IMR-90 (cell line): ENCODE measurements at regions not wholly inside any gene's neighbourhood (a gene's known extent, or its start where the extent isn't known, plus 50 kb on each side); places are given as distances from the start of the nearest gene placed in this dataset.

Experiments used
- ATAC-seq: fragments of 200-7000 bp; cut with Tn5 transposase; 2 replicates; pipeline ENCODE4 v1.9.1; 2020; ENCODE audit warnings: low read depth, mild to moderate bottlenecking, moderate library complexity
- BruUV-seq: library from RNA; stranded (reverse); fragments of 400-500 nt; replicated peaks from 2 replicates; lab custom pipeline; 2021; lab: Mats Ljungman, UMichigan
- CTCF ChIA-PET: fragments of 300-600 bp; formaldehyde crosslinking; extraction: SDS; loops from one replicate; lab custom pipeline; 2021; ENCODE audit warnings: antibody characterized with exemption; lab: Yijun Ruan, JAX
- POLR2A ChIA-PET: fragments of 300-600 bp; sonication (Branson Sonifier 250); formaldehyde crosslinking; loops from one replicate; lab custom pipeline; 2022; ENCODE audit warnings: antibody characterized with exemption; ENCODE audit not compliant: unreplicated experiment; lab: Charles Lee
- DNase-seq: peaks from one replicate; pipeline ENCODE4 v3.0.0; 2013
- H2AFZ ChIP-seq: replicated peaks from 2 replicates; pipeline ENCODE3; 2013; ENCODE audit warnings: low read length, mild to moderate bottlenecking; ENCODE audit not compliant: poor library complexity
- H2AK5ac ChIP-seq: 2 replicates; pipeline ENCODE4 v1.6.1; 2013; ENCODE audit warnings: low read depth, low read length, inconsistent platforms
- H2AK9ac ChIP-seq: replicated peaks from 2 replicates; pipeline ENCODE3; 2013; ENCODE audit warnings: mild to moderate bottlenecking, low read depth, low read length, moderate library complexity; ENCODE audit not compliant: poor library complexity
- H2BK120ac ChIP-seq: 2 replicates; pipeline ENCODE4 v1.6.1; 2013; ENCODE audit warnings: low read depth, low read length, inconsistent platforms
- H2BK15ac ChIP-seq: 3 replicates; pipeline ENCODE4 v1.6.1; 2013; ENCODE audit warnings: low read depth, low read length, inconsistent platforms
- H2BK20ac ChIP-seq: 2 replicates; pipeline ENCODE4 v1.6.1; 2013; ENCODE audit warnings: low read depth, mild to moderate bottlenecking, inconsistent platforms, low read length, moderate library complexity
- H2BK5ac ChIP-seq: 2 replicates; pipeline ENCODE4 v1.6.1; 2013; ENCODE audit warnings: mild to moderate bottlenecking, low read depth, low read length, inconsistent platforms; ENCODE audit not compliant: poor library complexity, severe bottlenecking
- H3K14ac ChIP-seq: replicated peaks from 2 replicates; pipeline ENCODE4 v1.6.1; 2013; ENCODE audit warnings: low read depth, low read length, inconsistent platforms
- H3K18ac ChIP-seq: 2 replicates; pipeline ENCODE4 v1.6.1; 2013; ENCODE audit warnings: low read depth, low read length, control low read depth
- H3K23ac ChIP-seq: 2 replicates; pipeline ENCODE4 v1.6.1; 2013; ENCODE audit warnings: low read depth, low read length, inconsistent platforms
- H3K27ac ChIP-seq: 2 replicates; pipeline ENCODE4 v1.5.1; 2013; ENCODE audit warnings: mild to moderate bottlenecking, control low read depth, low read length; ENCODE audit not compliant: insufficient read depth
- H3K27me3 ChIP-seq: 2 replicates; pipeline ENCODE4 v1.6.1; 2013; ENCODE audit warnings: low read length; ENCODE audit not compliant: control insufficient read depth, insufficient read depth
- H3K36me3 ChIP-seq: 2 replicates; pipeline ENCODE4 v1.6.1; 2013; ENCODE audit warnings: low read length, mixed read lengths; ENCODE audit not compliant: control insufficient read depth, insufficient read depth
- H3K4ac ChIP-seq: 2 replicates; pipeline ENCODE4 v1.6.1; 2013; ENCODE audit warnings: low read depth, low read length, inconsistent platforms
- H3K4me1 ChIP-seq: 2 replicates; pipeline ENCODE4 v1.6.1; 2013; ENCODE audit warnings: low read length, mixed read lengths; ENCODE audit not compliant: control insufficient read depth, insufficient read depth
- H3K4me2 ChIP-seq: 2 replicates; pipeline ENCODE4 v1.6.1; 2013; ENCODE audit warnings: low read depth, mild to moderate bottlenecking, control low read depth, low read length, moderate library complexity
- H3K4me3 ChIP-seq: 2 replicates; pipeline ENCODE4 v1.5.1; 2013; ENCODE audit warnings: low read depth, mild to moderate bottlenecking, control low read depth, low read length, moderate library complexity; ENCODE audit not compliant: insufficient read depth
- H3K56ac ChIP-seq: 2 replicates; pipeline ENCODE4 v1.6.1; 2013; ENCODE audit warnings: low read length, inconsistent platforms; ENCODE audit not compliant: insufficient read depth; ENCODE audit errors: extremely low read depth
- H3K79me1 ChIP-seq, 2 experiments: 2 replicates each; pipeline ENCODE4 v1.6.1; 2013; ENCODE audit warnings: low read length in 2 of 2, inconsistent platforms in 1 of 2, low read depth in 1 of 2
- H3K9ac ChIP-seq: 2 replicates; pipeline ENCODE4 v1.6.1; 2013; ENCODE audit warnings: low read depth, low read length, control low read depth
- H3K9me1 ChIP-seq: 2 replicates; pipeline ENCODE4 v1.6.1; 2013; ENCODE audit warnings: low read length, inconsistent platforms; ENCODE audit not compliant: insufficient read depth
- H3K9me3 ChIP-seq: 2 replicates; pipeline ENCODE4 v1.6.1; 2013; ENCODE audit warnings: low read length; ENCODE audit not compliant: control insufficient read depth, insufficient read depth
- H4K20me1 ChIP-seq: 2 replicates; pipeline ENCODE4 v1.6.1; 2013; ENCODE audit warnings: low read length, inconsistent platforms; ENCODE audit not compliant: insufficient read depth
- H4K5ac ChIP-seq: 2 replicates; pipeline ENCODE4 v1.6.1; 2013; ENCODE audit warnings: mild to moderate bottlenecking, low read depth, low read length, control low read depth
- H4K8ac ChIP-seq, 2 experiments: 2 replicates each; pipeline ENCODE4 v1.6.1; 2013; ENCODE audit warnings: low read depth in 2 of 2, low read length in 2 of 2, control low read depth in 1 of 2, inconsistent platforms in 1 of 2
- H4K91ac ChIP-seq: 2 replicates; pipeline ENCODE4 v1.6.1; 2013; ENCODE audit warnings: low read depth, low read length, inconsistent platforms; ENCODE audit not compliant: insufficient read depth
- CEBPB ChIP-seq: IDR thresholded peaks from 2 replicates; pipeline ENCODE4 v1.6.1; 2012; ENCODE audit warnings: low read depth, low read length, improper control_type of control experiment
- CTCF ChIP-seq: conservative IDR thresholded peaks from 2 replicates; pipeline ENCODE4 v1.5.1; 2012; ENCODE audit warnings: mild to moderate bottlenecking, low read depth, low read length, improper control_type of control experiment
- WGBS, 2 experiments: methylation state at CpG; one replicate each; pipeline versions ENCODE4 v1.1.5 to v1.1.7; 2013; ENCODE audit warnings: missing lambda C conversion rate in 2 of 2; ENCODE audit not compliant: insufficient read length in 1 of 2; ENCODE audit errors: extremely low coverage in 2 of 2; 5-methylcytosine and 5-hydroxymethylcytosine counted together
- dilution Hi-C: fragments of 300-500 bp; cut with HindIII; formaldehyde crosslinking; loops from one replicate; pipeline ENCODE4 v1.14.3; 2018; ENCODE audit warnings: low sequenced_read_pairs; ENCODE audit not compliant: unreplicated experiment
- in situ Hi-C: fragments of 300-500 bp; cut with MboI; formaldehyde crosslinking; loops from 3 replicates; pipeline ENCODE4 v1.14.3; 2019; ENCODE audit warnings: low sequenced_read_pairs, inconsistent platforms, mixed read lengths
- intact Hi-C: fragments of 100-400 bp; cut with micrococcal nuclease; formaldehyde crosslinking; loops from 2 replicates; pipeline ENCODE4 v1.10.0; 2022

DNA sequence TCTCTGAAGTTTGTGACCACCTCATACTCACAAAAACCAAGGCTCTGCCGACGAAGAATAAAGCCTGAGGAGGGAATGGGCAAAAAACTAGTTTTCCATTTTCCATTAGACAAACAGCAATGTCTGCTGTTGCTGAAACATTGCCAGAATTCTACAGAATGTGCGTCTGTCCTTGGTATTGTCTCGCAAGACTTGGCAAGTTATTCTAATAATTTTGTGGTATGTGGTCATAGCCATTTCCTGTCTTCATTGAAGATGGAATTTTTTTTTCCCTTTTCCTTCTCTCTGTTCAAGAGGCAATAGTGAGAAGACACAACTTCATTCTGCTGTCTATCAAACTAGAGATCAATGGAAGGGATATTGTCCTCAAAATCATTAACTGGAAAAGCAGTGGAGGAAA is 296.1 kb downstream of the RND3 start:
- Histone ChIP-seq H3K4me2 (no peak overlapping the region), H3K9me1 (no peaks in the 10 kb centered on the region), H3K27ac (no peak overlapping the region), H3K56ac (no peak overlapping the region), H3K14ac (no peak overlapping the region), H2BK20ac (no peak overlapping the region), H3K4me3 (no peak overlapping the region), H2BK120ac (no peak overlapping the region), H3K36me3 (no peaks in the 10 kb centered on the region), H3K23ac (no peak overlapping the region), H2BK15ac (no peak overlapping the region; the same call in 2 of the 3 replicates), H3K4ac (no peak overlapping the region), H2AK9ac (no peak overlapping the region), H4K5ac (no peak overlapping the region), H2AK5ac (no peak overlapping the region), H4K20me1 (no peaks in the 10 kb centered on the region), H3K18ac (peak overlapping the region; percentile 47; the same call in 1 of the 2 replicates), H3K9ac (no peak overlapping the region), H3K79me1 (no peaks in the 10 kb centered on the region), H3K27me3 (no peaks in the 10 kb centered on the region), H2AFZ (no peak overlapping the region), H2BK5ac (no peak overlapping the region), H4K91ac (no peak overlapping the region), H4K8ac (no peak overlapping the region), H3K4me1 (no peaks in the 10 kb centered on the region), H3K9me3 (no peaks in the 10 kb centered on the region)
- intact Hi-C loops: no loop called here
- in situ Hi-C loops: no loop called here
- ChIA-PET POLR2A (no interaction called here), CTCF (no interaction called here)
- no peak for TF ChIP-seq CTCF
- peak; percentile 21; the same call in 1 of the 2 replicates for TF ChIP-seq CEBPB
- ATAC-seq (no peak), DNase-seq (peak; percentile 75)
- dilution Hi-C loops: no loop called here
- BruUV-seq: no TSS peak
- no CpG with 5 or more reads among the region's 4 CpGs for WGBS, 2 experiments
